GM04503 (cell line): ENCODE measurements at regions not wholly inside any gene's neighbourhood (a gene's known extent, or its start where the extent isn't known, plus 50 kb on each side); places are given as distances from the start of the nearest gene placed in this dataset.

Experiments
- DNase-seq: peaks from one replicate; pipeline ENCODE4 v3.0.0-alpha.2; 2012; ENCODE audit warnings: low read depth

DNA sequence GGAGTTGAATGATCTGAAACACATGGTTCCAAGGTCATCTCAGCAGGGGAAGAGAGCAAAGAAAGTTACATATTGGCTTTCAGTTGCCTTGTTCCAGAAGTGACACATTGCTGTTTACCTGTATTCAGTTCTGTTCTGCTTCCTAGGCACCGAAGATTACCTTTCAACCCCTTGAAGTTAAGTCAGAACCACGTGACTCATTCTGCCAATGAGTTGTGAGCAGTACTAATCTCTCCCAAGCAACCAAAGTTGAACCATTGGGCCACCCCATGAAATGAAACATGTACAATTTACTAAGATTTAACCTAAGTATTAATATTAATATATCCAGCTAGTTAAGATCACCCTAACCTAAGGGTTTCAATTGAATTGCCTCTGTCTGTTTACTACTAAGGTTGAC, 439.2 kb upstream of the MAF start:
- no peak for DNase-seq

DNA sequence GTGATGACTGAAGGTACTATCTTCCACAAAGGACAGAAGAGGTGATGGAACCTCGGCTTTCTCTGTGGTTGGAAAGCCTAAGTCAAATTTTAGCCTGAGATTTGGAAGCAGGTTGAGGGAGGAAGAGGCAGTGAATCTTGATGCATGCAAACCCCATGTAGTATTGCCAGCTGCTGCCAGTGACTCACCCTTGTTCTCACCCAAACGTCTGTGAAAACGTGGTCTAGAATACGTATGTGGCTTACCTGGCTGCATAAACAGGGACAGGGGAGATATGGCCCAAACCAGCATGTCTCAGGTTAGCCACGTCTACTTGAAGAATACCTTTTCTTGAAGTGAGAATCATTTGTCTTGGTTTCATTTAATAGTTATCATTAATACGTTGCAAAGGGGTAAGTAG, 438.0 kb upstream of the MAF start:
- DNase-seq, result no peak

DNA sequence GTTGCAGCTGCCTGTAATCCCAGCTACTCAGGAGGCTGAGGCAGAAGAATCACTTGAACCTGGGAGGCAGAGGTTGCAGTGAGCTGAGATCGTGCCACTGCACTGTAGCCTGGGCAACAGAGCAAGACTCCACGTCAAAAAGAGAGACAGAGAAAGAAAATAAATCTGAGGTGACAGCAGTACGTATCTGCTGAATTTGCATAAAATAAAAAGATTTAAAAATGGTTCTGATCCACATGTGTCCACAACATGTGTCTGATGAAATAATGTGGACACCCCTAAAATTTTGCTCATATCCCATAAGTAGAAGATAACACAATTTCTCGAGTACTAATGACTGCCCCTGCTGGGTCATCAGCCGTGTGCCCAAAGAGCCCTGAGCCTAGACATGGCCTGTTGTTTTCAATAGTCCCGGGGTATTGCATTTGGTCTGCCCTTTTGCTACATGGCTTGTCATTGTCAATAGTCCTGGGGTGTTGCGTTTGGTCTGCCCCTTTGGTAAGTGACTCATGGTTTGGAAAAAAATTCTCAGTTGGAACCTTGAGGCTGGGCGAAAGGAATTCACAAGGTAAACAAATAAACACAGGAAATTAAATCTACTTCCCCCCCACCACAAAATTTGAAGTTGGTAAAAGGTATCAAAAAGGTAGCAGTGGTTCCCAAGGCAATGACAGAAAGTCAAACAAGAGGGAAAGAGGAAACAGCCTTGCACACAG, 434.6 kb upstream of the MAF start:
- DNase-seq, result no peak

DNA sequence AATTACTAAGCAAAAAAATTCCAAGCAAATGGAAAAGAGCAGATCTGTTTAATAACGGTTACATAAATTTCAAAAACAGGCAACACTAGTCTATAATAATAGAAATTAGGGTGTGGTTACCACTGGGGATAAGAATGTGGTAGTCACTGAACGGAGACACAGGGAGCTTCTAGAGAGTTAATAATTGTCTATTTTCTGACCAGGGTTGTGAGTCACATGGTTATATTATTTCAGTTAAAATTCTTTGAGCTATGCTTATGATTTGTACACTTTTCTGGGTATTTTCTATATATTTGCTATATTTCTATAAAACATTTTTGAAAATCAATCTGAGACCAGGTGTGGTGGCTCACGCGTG, 433.9 kb upstream of the MAF start:
- no peak for DNase-seq

DNA sequence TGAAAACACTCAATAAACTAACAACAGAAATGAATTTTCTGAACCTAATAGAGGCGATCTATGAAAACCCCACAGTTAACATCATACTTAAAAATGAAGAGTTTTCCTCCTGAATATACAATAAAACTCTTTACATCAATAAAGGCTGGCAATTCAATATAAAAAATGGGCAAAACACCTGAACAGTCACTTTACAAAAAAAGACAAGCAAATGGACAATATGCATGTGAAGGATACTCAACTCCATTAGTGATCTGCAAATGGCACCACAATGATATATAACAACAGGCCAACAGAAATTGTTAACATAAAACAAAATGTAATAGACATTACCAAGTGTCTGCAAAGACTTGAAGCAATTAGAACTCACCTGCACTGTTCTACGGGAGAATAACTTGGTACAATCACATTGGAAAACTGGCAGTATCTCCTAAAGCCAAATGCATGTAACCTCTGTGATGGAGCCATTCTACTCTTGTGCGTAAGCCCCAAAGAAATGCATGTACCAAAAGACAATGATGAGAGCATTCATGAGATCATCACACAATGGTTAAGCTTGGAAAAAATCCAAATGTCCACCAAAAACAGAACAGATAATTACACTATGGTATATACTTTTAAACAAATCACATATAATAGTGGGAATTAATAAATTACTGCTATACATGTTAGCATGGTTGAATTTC, 433.4 kb upstream of the MAF start:
- DNase-seq, result no peak

DNA sequence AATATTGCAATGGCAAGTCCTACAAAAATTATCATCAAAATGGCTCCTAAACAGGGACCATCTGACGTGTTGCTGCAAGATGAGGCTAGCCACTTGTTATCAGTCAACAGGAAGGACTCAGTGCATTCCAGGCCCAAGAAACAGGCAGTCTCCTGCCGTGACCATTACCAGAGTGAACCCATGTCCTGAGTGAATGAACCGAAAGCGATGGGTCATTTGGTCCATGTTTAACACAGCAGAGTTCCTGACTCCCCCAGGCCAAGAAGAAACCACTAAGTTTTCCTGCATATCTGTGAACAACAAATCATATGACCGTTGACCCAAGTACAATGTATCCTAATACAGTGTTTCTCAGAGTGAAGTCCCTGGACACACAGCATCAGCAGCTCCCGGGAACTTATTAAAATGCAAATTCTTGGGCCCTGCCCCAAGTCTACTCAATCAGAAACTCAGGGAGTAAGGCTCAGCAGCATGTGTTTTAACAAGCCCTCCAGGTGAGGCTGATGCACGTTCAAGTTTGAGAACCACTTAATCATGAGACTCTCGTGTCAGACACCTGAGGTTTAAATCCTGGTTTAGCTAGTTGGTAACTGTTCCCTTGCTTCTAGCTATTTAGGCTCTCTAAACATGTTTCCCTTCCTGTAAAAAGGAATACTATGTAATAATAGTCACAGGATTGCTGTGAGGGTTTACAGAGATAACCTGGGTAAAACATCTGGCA, 429.4 kb upstream of the MAF start:
- no peak for DNase-seq

DNA sequence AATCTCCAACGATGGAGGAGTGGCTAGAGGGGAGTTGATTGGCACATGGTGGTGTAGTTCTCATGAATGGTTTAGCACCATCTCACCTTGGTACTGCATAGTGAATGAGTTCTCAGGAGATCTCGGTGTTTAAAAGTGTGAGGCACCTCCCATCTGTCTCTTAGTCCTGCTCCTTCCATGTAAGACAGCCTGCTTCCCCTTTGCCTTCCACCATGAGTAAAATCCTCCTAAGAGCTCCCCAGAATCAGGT, 428.8 kb upstream of the MAF start:
- DNase-seq, result no peak

DNA sequence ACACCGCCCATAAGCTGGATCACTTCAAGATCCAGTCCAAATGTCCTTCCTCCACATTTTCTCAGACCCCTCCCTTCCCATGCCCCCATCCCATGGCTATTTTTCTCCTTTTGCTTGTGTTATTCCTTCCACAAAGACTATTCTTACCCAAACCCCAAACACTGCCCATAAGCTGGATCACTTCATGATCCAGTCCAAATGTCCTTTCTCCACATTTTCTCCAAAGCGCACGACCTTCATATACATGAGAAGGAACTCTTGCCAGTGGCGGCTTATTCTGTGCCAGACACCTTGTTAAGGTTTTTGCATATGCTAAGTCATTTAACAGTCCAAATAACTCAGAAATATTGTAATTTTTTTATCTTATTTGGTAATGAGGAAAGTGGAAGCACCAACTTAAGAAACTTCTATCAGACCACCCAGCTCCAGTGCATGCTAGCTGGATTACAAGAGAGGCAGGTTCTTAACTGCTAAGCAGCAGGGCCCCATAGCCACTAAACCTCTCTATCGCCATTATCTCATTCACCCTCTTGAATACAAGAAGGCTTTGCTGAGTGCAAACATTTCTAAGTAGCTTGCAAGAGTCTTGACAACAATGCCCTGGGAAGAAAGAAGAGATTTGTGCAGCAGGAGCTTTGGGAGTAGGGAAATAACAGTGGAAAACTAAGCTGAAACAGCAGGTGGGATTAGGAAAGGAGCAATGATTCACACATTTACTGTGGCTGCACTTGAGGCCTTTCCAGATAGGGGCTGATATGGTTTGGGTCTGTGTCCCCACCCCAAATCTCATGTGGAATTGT, 428.2 kb upstream of the MAF start:
- DNase-seq, result no peak

DNA sequence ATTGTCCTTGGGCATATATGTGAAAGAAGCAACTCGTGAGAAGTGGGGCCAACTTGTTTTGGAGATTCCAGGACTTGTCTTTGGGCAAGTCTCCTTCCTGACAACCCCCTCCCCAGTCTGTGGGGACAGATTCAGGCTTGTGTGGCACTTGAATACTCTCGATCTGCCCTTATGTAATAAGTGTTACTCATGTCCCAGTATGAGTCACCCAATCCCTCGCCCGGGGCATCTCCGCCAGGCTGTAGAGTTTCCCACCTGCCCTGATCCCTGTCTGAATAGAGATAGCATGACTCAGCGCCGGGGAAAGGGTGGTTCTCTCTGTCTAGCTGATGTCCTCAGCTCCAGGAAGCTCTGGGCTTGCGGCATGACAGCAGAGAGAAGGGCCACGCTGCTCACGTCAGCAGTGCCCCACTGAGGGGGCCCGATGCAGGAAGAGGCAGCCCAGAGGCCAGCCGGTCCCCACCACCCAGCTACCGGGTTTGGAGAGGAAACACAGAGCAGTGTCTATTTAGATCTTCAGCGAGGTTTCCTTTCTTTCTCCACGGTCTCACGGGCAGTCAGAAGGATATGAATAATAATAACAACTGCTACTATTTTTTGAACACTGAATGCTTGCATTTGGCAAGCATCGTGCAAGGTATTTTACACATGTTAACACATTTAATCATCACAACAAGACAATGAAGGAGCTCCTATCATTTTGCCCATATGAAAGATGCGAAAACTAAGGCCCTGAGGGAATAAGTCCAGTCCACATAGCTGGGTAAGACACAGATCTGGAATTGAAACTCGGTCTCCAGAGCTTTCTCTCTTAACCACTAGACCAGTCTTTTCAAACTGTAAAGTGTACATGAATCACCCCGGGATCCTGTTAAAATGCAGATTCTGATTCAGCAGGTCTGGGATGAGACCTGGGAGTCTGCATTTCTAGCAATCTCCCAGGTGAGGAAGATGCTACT, 426.7 kb upstream of the MAF start:
- DNase-seq, result peak; percentile 61

DNA sequence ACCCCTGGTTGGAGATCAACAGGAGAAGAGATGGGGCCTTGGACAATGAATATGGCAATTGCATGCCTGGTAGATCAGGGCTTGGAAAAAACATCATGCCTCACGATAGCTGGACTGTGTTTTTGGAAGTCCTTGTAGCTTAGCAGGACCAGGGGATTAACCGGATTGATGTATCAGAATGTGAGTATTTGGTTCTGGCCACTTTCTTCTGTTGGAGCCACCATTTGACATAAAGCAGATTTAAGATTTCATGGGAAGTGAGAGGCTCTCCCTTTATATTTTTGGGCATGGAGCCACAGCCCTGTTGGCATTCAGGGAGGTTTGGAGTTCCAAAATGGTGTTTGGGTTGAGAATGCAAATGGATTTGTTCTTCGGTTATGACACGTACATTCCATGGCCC, 424.7 kb upstream of the MAF start:
- no peak for DNase-seq

DNA sequence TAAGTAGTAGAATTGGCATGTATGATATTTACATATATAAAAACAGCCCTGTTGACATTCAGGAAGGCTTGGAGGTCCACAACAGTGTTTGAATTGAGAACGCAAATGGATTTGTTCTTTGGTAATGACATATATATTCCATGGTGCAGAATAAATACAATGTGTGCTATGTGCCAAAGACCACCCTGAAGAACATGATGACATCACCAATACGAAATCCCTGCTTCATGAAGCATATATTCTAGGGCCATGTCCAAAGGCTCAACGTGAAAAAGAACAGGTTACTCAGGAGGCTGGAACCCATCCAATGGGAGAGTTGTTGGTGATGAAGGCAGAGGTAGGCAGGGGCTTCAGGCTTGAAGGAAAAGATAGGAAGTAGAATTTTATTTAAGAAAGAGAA, 423.9 kb upstream of the MAF start:
- DNase-seq, result no peak

DNA sequence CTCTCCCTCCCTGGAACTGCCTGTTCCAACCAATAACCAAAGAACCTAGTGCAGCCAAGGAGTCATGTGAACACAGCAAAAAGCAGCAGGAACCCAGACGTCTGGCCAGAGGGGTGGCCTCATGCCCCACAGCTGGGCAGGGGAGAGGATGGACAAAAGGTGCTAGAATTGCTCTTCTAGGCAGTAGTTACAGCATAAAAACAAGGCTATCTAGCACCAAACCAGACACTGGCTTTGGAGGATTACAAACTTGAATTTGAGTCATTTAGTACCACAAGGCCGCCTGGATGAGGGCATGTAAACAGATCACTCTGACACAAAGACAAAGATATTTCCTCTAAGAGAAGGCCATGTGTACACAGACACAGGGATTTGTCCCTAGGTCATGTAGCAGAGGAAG, 423.3 kb upstream of the MAF start:
- no peak for DNase-seq

DNA sequence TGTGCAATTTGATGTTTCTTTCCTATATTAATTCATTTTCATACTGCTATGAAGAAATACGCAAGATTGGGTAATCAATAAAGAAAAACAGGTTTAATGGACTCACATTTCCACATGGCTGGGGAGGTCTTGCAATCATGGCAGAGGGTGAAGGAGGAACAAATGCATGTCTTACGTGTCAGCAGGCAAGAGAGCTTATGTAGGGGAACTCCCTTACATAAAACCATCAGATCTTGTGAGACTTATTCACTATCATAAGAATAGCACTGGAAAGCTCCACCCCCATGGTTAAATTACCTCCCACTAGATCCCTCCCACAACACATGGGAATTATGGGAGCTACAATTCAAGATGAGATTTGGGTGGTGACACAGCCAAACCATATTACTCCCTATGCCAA, 418.9 kb upstream of the MAF start:
- DNase-seq, result no peak

DNA sequence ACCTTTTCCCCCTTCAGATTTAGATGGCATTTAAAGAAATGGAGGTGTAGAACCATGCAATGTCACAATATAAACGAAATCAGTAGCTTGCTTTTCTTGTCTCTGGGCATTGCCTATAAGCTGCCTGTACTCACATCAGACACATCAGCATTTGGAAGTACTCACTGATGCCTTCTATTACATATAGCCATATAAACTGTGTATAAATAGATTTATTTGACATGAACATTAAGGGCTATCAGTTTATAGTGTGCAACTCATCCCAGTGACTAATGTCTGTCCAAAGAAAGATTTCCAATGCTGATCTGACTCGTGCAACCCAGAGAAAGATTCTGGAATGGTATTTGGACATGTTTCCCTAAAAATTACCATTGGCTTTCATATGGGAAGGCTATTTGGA, 417.9 kb upstream of the MAF start:
- no peak for DNase-seq

DNA sequence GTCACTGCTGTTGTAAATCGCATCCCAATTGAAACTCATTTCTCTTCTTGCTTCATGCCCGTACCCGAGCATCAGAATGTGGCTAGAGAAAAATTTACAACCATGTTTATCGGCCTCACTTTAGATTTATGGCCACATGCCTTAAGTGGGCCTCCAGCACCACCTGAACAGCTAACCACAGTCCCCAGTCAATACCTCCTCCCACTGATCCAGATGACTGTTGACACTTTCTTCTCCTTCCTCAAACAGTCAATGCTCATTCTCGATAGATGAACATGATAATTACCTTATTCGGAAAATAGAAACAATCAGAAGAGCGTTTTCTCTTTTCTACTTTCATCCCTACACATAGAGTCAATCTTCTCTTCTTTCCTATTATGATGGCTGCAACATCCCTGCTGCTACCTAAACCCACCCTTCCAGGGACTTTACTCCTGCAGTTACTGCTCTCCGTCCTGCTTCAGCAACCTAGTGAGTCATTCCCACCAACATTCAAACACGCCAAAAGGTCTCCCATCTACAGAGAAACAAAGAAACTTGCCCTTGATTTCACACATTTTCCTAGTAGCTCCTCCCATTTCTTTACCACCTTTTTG, 416.3 kb upstream of the MAF start:
- no peak for DNase-seq

DNA sequence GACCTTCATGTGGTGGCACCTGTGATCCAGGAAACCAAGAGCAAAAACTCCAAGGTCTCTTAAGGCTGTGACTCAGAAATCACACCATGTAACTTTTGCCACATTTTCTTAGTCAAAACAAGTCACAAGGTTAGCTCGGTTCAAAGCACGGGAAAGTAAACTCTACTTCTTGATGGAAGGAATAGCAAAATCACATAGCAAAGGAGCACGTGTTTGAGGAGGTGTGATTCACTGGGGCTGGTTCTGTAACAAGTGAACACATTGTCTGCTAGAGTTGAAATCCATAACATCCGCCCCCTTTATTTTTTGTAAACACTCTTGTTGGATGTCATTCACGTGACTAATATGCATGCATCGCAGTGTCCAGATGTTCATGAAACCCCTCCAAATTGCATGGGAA, 415.0 kb upstream of the MAF start:
- DNase-seq, result no peak

DNA sequence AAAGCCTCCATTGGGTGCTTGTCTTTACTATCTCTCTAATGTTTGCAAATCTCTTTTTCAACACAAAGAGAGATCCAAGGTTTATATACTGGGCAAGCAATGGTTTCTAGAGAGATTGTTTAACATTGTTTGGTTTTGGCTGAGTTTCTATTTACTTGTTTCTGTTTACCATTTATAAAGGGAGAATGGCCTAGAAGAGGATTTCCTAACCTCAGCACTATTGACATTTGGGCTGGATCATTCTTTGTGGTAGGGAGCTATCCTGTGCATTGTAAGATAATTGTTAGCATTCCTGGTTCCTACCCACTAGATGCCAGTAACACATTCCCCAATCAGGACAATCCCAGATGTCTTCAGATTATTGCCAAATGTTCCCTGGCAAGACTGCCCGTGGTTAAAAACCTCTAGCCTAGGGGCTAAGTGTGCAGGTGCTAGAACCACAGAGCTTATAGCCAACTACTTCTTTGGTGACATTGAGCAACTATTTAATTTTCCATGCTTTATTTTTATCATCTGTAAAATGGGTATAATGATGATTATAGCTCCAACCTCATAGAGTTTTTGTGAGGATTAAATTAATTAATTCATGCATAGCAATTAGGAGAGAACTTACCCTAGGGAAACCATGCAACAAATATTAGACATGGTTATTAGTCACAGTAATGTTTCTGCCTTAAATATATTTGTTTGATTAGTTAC, 413.9 kb upstream of the MAF start:
- DNase-seq, result peak; percentile 21

DNA sequence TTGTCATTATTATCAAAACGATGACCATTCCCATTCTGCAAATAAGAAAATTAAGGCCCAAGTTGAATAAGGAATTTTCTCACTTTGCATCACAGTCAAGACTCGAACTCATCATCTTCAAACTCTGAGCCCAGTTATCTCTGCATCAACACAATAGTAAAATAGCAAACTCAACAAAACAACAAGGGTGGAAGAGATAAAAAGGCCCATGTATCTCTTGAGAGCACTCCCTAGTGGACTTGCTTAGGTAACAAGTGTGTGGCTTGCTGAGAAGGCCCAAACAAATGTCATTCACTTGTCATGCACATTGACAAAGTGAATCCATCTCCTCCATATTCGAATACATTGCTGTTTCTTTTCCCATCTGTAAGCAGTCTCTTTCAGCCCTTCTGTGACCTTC, 412.0 kb upstream of the MAF start:
- DNase-seq, result no peak

DNA sequence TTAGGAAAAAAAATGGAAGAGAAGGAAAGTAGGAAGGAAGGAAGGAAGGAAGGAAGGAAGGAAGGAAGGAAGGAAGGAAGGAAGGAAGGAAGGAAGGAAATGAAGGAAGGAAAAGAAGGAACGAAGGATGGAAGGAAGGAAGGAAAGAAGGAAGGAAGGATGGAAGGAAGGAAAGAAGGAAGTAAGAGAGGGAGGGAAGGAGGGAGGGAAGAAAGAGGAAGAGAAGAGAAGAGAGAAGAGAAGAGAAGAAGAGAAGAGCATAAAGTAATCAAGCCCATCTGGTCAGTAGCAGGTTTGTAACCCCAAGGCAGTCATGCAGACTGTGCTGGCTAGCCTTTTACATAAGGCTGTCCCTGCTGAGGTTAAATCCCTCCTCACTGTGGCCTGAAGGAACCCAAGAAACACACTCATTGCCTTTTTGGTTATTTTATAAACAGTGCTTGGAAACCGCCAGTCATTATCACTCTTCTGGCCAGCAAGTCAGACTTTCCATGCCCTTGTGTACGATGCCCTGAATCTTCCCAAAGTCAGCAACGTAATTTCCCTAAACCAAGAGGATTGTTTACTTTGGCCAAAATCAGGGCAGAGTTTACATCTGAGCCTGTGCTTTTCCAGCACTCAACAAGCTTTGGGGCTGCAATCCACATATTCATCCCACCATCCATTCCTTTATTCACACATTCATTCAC, 409.6 kb upstream of the MAF start:
- DNase-seq, result no peak

DNA sequence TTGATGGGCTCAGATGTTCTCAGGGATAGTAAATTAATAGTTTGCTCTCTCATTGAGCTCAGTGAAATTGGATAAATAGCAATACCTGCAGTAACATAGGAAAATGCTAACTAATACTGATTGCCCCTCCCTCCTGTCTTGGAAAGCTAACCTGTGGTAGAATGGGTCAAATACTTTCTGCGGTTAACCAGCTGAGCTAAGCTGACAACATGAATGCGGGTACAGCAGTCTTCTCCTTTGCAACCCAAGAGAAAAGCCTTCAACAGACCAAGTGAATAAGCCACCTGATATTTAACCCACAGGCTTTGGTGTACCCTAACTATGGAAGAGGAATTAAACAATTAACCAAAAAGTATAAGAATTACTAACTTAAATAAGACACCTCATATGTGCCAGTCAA, 408.3 kb upstream of the MAF start:
- DNase-seq, result no peak
